ENCODE measurements at regions not wholly inside any gene's neighbourhood (a gene's known extent, or its start where the extent isn't known, plus 50 kb on each side); places are given as distances from the start of the nearest gene placed in this dataset.

GRCh38 chr16:9300252-9300651 is 208.8 kb downstream of the HAPSTR1 start:
- TF ChIP-seq CTCF (IDR thresholded peaks at IDR 0.05) (no peak), POLR2AphosphoS5 (IDR thresholded peaks at IDR 0.05) (no peak), POLR2A (IDR thresholded peaks at IDR 0.05) (no peak)

Measured in breast epithelium (tissue), 3 donors.